GM12864 (cell line): ENCODE measurements at regions not wholly inside any gene's neighbourhood (a gene's known extent, or its start where the extent isn't known, plus 50 kb on each side); places are given as distances from the start of the nearest gene placed in this dataset.

ENCODE experiments used
- DNase-seq: peaks from one replicate; pipeline ENCODE4 v3.0.0-alpha.2; 2011; ENCODE audit warnings: low read depth
- H3K4me3 ChIP-seq: 2 replicates; pipeline ENCODE4 v1.5.1; 2011; ENCODE audit warnings: mild to moderate bottlenecking, low read depth, low read length, control low read depth
- TF ChIP-seq, protein P1 (sequence below): IDR thresholded peaks from 2 replicates; pipeline ENCODE4 v1.5.1; 2011; ENCODE audit warnings: low read depth, mild to moderate bottlenecking, moderate library complexity, low read length, control low read depth, inconsistent platforms; ENCODE audit errors: missing control alignments

DNA sequence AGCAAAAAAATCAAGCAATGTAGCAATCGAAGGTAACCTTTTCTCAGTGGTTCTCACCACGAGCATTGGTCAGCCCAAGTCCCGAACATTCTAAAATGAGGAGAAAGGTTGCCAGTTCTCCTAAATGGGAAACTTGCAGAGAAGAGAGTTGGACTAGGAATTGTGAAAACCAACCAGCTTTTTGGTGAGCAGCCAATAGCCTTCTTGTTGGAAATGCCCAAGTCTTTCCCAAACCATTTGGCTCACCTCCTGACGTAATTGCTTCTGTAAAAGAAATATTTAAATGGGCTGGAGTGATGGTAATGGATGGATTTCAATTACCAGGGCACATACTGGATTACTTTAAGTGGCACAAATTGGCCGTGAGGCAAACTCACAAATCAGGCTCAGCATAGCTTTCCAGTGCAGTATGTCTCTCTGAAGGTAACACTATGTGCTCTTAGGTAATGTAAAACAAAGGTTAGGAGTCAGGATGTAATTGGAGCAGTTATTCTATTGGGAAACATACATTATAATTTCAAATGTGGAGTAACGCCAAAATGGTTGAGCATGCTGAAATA is 423.2 kb downstream of the KLF5 start:
- H3K4me3 ChIP-seq: no peak overlapping the region
- TF ChIP-seq, protein P1, sequence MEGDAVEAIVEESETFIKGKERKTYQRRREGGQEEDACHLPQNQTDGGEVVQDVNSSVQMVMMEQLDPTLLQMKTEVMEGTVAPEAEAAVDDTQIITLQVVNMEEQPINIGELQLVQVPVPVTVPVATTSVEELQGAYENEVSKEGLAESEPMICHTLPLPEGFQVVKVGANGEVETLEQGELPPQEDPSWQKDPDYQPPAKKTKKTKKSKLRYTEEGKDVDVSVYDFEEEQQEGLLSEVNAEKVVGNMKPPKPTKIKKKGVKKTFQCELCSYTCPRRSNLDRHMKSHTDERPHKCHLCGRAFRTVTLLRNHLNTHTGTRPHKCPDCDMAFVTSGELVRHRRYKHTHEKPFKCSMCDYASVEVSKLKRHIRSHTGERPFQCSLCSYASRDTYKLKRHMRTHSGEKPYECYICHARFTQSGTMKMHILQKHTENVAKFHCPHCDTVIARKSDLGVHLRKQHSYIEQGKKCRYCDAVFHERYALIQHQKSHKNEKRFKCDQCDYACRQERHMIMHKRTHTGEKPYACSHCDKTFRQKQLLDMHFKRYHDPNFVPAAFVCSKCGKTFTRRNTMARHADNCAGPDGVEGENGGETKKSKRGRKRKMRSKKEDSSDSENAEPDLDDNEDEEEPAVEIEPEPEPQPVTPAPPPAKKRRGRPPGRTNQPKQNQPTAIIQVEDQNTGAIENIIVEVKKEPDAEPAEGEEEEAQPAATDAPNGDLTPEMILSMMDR: no peak
- DNase-seq: no peak

DNA sequence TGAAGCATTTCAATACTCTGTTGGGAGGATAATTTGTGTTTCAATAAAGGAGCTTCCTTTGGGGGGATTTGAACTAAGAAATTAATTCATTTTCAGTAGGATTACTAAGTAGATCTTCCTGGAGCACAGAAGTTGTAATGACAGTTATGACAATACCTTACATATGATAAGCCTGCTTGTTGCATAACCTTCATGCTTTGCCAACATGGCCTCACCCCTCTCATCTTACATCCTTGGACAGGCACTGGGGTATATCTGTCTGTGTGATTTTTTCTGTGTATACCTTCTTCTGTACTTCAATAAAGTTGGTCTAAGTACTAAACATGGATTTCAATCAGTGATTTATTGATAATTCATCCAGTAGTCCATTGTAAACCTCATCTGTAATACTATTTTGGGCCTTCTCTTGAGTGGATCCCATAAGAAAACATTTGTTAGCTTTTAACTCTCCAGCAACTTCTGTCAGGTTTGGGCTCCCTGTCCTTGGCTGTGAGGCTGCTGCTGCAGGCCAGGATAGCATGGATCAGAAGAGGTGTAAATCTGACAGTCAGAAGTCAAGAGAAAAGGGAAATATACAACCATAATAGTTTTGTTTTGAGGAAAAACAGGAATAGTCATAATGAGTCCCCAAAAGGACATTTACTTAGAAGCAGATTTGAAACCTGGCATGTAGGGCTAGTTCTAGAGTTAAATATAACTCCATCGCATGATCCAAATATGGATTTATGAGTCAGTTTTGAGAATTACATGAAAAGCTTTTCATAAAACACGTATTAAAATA is 422.2 kb downstream of the KLF5 start:
- TF ChIP-seq, protein P1: no peak
- DNase-seq: no peak
- H3K4me3 ChIP-seq: no peak overlapping the region

DNA sequence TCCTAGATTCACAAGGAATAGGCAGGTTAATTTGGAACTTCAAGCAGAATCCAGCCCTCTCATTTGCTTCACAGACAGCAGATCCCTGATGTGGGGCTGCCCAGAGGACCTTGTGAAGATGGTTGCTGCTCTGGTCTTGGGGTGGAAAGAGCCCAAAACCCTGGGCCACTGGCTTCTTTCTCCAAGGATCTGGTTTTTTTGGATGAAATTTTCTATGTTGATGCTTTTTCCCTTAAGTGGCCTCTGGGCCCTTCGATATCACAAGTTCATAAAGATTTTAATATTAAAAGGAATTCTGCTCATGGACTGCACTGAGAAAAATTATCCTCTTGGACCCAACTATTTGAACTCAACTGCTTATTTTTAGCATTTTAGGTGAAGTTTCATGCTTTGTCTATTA is 421.1 kb downstream of the KLF5 start:
- DNase-seq: no peak
- TF ChIP-seq, protein P1: no peak
- H3K4me3 ChIP-seq: no peak overlapping the region

DNA sequence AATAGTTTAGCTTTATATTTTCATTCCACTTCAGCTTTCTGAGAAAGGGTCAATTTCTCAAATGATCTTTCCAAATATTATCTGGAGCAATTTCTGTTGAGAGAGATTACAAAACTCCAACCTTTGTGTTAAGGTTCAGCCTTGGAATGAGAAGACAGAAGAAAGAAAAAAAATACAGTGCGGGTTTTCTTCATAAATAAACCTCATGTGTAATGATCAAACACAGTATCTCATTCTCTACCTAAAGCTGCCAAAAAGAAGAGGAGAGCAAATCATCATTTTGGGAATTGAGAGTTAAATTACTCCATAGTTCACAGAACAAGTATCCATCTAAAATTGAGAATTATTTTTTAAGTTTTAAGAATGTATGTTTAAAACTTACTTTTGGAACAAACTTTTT is 420.5 kb downstream of the KLF5 start:
- no peak for DNase-seq
- TF ChIP-seq, protein P1: no peak
- no peak overlapping the region for H3K4me3 ChIP-seq

DNA sequence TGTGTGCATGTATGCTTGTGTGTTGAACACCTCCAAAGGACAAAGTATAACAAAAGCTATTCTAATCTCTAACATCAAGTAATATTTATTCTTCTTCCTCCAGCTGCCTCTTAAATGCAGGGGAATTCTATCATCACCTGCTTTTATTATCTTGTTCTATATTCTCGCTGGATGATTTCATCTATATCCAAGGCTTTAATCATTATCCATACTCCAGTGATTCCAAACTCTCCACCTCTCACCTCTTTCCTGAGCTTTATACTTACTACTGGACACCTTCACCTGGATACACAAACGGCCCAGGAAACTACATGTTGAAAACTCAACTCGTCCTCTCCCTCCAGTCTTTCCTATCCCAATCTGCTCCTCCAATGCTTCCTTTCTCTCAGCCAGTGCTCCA is 418.6 kb downstream of the KLF5 start:
- no peak for DNase-seq
- H3K4me3 ChIP-seq: no peak overlapping the region
- TF ChIP-seq, protein P1: no peak

DNA sequence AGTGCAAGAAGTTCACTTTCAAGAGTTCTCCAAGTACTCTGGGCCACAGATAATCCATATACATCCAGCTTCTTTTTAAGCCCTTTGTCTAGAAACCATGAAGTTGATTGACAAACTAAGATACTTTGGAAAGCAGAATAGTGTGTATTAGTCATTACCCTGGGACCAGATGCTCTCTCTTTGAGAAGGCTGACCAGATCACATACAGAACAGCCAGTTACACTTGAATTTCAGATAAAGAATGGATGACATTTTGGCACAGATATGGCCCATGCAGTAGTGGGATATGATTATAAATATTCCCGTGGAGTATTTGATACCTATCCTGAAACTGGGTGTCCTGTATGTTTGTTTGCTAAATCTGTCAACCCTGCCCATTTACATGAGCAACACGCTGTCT is 414.2 kb downstream of the KLF5 start:
- TF ChIP-seq, protein P1: no peak
- no peak overlapping the region for H3K4me3 ChIP-seq
- no peak for DNase-seq

DNA sequence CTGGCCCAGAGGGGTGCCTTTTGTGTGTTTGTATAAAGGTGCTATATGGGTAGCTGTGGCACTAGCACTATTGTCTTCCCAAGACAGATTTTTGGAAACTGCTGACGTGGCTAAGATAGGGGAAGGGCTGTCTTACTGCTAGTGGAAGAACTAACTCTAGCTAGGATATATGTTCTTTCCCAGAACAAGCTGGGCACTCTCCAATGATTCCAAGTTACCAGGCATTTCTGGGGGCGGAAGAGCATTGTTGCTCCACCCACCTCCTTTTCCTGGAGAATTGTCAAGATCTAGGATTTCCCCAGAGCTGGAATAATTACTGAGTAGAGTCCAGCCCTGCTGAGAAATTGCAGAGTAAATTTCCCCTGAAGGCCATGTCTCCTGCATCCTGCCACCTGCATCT is 408.3 kb downstream of the KLF5 start:
- TF ChIP-seq, protein P1: no peak
- no peak for DNase-seq
- H3K4me3 ChIP-seq: no peak overlapping the region
